Glomerular visceral epithelial cell (primary cell): ENCODE measurements at regions not wholly inside any gene's neighbourhood (a gene's known extent, or its start where the extent isn't known, plus 50 kb on each side); places are given as distances from the start of the nearest gene placed in this dataset.
A peak's percentile ranks its signal among the peaks of the same experiment; 100 is the strongest.
"Not testable (repeated sequence)": the region's sequence is repeated elsewhere in the genome, so short reads cannot be mapped to it uniquely, and the experiment has no call there.

ENCODE experiments used
- DNase-seq: peaks from one replicate; pipeline ENCODE4 v3.0.0-alpha.2; 2016; ENCODE audit errors: extremely low spot score

- DNase-seq: peak; percentile 5
These were observed 436.3 kb downstream of the KLHL13 start for GRCh38 chrX:117680286-117680685.

DNA sequence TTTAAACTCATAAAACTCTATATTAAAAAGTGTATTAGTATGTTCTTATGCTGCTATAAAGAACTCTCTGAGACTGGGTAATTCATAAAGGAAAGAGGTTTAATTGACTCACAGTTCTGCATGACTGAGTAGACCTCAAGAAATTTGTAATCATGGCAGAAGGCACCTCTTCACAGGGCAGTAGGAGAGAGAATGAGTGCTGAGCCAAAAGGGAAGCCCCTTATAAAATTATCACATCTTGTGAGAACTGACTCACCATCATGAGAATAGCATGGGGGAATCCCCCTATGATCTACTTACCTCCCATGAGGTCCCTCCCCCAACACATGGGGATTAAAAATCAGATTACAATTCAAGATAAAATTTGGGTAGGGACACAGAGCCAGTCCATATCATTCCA, 463.2 kb downstream of the KLHL13 start:
- DNase-seq: no peak

- no peak for DNase-seq
These were observed 471.0 kb downstream of the KLHL13 start for GRCh38 chrX:117645639-117646038.

DNA sequence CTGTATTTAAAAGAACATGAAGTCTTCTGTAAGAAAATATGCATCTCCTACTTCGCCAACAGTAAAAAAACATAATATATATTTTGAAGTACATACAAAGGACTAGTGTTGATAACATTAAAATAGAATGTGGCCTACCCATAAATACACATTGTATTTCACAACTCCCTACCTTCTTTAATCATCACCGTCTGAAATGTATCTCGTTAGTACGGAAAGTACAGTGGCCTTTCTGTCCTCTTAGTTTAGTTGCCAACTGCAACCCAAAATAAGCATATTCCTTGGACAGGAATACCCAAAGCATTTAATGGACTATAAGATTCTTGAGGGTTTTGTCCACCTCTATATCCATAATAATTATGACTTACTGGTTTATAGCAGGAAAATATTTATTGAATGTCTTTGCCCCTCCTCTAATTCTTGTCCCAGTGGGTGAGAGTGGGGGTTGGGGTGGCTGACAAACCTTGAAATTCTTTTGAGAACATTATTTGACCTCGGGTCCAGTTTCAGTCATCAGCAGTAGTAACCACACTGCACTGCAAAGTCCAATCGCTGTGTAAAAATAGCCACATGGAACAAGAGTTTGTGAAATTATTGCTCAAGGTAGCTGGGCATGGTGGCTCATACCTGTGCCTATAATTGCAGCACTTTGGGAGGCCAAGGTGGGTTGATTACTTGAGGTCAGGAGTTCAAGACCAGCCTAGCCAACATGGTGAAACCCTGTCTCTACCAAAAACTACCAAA, 474.5 kb downstream of the KLHL13 start:
- no peak for DNase-seq

- DNase-seq: no peak
These were observed 479.8 kb downstream of the KLHL13 start for GRCh38 chrX:117636826-117637225.

DNA sequence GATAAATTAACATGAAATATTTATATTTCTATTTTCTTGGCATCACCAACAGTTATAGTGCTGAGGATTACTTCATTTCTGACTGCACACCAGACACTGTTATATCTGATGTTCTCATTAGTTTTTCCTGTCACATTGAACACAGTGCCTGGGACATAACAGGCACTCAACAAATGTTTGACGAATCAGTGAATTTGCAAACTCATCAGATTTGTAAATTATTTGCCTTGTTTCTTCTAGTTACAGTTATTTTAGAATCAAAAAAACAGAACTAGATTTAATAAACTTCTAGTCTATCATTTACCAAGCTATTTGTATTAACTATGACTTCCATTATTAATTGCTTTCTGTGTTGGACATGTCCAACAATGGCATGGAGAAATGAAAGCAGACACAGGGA, 483.3 kb downstream of the KLHL13 start:
- no peak for DNase-seq

- no peak for DNase-seq
These were observed 488.2 kb downstream of the KLHL13 start for GRCh38 chrX:117628381-117628780.

DNA sequence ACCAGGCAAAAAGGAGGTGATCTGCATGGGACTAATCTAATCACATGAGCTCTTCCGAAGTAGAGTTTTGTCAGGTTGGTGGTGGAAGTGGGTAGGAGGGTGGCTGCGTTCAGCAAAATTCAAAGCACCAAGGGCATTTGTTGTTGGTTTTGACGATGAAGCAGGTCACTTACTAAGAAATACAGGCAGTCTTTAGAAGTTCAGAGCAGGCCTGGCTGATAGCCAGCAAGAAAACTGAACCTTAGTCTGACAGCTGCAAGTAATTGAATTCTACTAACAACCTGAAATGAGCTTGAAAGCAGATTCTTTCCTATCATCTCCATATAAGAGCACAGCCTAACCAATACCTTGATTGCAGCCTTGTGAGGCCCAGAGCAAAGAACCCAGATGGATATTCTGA, 505.8 kb downstream of the KLHL13 start:
- no peak for DNase-seq

DNA sequence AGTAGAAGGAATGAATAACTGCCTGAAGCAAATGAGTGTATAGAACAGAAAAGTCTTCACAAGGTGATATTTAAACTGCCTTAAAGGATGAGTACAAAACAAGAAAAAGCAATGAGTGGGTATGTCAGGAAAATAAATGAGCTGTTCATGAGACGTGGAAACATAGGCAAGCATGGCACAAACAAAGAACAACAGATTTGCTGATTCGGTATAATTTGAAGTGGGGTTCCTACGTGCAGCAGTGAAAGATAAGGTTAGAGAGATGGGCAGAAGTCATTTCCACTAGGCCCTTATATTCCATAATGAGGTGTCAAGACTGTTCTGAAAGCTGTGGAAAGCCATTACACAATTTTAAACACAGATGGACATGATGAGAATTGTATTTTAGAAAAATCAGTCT, 506.6 kb downstream of the KLHL13 start:
- DNase-seq: no peak

- DNase-seq: no peak
These were observed 509.0 kb downstream of the KLHL13 start for GRCh38 chrX:117607561-117607960.

DNA sequence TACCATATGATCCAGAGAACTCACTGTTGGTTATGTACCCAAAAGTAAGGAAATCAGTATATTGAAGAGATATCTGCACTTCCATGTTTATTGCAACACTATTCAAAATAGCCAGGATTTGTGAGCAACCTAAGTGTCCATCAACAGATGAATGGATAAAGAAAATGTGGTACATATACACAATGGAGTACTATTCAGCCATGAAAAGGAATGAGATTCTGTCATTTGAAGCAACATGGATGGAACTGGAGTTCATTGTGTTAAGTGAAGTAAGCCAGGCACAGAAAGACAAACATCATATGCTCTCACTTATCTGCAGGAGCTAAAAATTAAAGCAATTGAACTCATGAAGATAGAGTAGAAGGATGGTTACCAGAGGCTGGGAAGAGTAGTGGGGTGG, 510.5 kb downstream of the KLHL13 start:
- not testable (repeated sequence) for DNase-seq

GRCh38 chrX:117570160-117570559, 546.5 kb downstream of the KLHL13 start:
- DNase-seq: no peak

GRCh38 chrX:117568238-117568637, 548.4 kb downstream of the KLHL13 start:
- no peak for DNase-seq

DNA sequence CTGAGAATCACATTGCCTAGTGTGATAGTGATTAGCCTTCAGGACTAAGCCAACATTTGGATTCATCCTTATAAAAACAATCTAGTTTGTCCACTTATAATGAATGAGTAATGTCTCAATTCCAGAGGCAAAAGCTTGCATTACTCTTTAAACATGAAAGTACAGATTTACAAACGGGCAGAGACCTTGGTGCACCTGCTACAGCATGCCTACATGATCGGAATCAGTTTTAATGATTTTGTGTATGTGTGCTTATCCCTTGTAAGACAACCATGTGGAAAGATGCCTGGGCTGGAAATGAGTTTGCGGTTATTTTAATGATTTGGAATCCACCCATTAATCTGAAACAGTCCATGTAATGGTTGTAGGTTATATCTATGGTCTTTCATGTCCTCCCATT, 572.7 kb downstream of the KLHL13 start:
- DNase-seq: no peak

DNA sequence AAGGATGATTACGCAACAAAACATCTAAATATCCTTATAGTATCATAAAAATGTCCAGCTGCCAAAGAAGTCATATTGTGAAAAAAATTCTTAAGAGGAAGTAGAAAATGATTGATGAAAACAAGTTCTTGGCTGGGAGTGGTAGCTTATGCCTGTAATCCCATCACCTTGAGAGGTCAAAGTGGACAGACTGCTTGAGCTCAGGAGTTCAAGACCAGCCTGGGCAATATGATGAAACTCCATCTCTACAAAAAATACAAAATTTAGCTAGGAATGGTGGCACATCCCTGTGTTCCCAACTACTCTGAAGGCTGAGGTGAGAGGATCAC, 577.6 kb downstream of the KLHL13 start:
- no peak for DNase-seq

DNA sequence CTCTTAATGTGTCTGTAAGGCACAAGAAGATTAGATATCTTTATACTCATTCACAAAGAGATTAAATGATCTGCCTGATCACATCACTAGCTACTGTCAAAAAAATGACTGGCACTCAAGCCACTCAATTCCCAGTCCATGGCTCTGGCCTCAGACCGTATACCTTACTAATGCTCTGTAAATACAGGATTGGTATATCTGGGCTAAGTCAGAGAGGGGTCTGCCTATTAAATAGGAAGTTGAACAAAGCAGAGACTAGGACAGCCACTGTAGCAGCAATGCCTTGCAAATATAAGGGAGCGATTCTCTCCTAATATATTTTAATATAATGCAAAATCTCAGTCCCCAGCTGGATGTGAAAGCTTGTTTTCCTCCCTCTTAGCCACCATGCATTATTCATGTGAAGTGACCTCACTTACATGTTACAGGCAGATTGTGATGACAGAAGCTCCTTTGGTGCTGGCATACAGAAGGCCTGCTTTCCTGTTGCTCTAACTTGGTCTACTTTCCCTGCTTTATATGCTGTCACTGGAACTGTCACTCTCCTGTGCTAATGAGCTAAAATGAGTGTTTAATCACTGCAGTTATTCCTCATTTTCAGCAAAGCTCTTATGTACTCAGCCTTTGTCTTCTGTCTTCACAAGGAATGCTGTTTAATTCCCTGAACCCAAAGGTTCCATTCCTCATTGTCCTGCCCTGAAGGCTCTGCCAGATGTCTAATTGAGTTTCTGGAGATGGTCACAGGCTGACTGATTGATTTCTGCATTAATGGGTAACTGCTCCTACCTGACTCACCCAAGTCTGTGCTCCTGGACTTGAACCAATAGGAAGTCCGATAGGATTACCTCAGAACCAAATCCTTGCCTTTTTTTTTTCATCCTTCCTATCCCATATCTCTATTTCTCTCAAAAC, 578.2 kb downstream of the KLHL13 start:
- DNase-seq: no peak

DNA sequence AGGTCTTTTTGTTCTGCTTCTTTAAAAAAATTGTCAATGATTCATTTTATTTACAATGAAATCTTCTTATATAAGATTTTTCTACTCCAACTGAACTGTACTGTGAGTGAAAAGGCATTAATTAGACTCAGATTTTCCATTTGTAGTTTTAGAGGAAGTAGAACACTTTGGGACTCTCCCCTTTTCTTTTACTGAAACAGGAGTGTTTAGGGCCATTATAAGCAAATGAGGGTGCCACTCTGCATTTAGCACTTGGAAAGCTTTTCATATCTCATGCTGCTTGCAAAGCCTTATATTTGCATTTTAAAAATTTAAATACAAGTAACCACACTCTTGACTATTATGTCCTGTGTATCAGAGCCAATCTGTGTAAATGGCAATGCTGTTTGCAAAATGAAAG, 584.3 kb downstream of the KLHL13 start:
- no peak for DNase-seq

GRCh38 chrX:117522725-117523700, 593.6 kb downstream of the KLHL13 start:
- no peak for DNase-seq

DNA sequence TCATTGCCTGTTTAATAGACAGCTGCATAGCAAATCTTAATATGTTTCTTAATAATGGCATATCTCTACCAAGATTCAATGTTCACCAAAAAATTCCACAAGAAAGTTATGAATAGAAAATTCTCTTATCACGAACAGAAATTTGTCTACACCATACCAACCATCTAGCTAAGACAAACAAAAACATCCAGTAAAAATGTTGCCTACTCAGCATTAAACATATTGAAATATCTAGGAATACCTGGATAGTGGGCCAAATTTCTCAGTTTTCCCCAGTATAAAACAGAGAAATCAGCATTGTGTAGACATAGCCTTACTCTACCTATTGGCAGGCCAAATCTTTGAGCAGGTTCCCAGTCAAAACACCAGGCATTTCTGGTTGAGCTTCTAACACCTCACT, 598.6 kb downstream of the KLHL13 start:
- DNase-seq: no peak

- no peak for DNase-seq
These were observed 605.2 kb downstream of the KLHL13 start for GRCh38 chrX:117511379-117511778.

DNA sequence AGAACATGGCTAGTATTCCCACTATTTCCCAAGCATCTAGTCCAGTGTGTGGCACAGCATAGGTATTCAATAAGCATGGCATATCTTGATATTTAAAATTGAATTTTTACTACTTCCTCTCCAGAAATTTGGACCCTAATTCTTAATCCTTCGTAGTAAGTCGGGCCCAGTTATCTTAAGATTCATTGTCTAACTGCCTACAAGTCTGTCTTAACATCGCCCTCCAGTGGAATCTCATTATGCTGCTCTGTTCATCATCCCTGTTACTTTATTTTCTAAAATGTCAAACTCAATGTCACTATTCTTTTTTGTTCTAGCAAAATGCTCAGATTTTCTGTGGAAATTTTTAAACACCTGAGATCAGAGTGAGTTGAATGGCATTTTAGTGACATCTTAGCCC, 606.2 kb downstream of the KLHL13 start:
- no peak for DNase-seq

- DNase-seq: no peak
These were observed 608.6 kb downstream of the KLHL13 start for GRCh38 chrX:117508021-117508420.
